ENCODE measurements at regions not wholly inside any gene's neighbourhood (a gene's known extent, or its start where the extent isn't known, plus 50 kb on each side); places are given as distances from the start of the nearest gene placed in this dataset.

GRCh38 chr4:59127743-59128142 lies 2017.6 kb upstream of the IGFBP7 start:
- no peak for TF ChIP-seq CTCF (conservative IDR thresholded peaks at IDR 0.05; ENCODE audit: low read depth, low read length)
- TF ChIP-seq EZH2 (IDR thresholded peaks at IDR 0.05; ENCODE audit: low read length, unreplicated experiment) = no peak
- no peak for TF ChIP-seq EZH2phosphoT487 (IDR thresholded peaks at IDR 0.05; ENCODE audit: borderline replicate concordance, low read length)

Measured in PC-3 (cell line).